ENCODE measurements at regions not wholly inside any gene's neighbourhood (a gene's known extent, or its start where the extent isn't known, plus 50 kb on each side); places are given as distances from the start of the nearest gene placed in this dataset.
A peak's percentile ranks its signal among the peaks of the same experiment; 100 is the strongest.

GRCh38 chr2:226424971-226425370 lies 374.6 kb downstream of the IRS1 start:
- Histone ChIP-seq H3K27ac (no peak overlapping the region), H3K27me3 (peaks cover 6% of the 10 kb centered on the region), H3K4me1 (ENCODE audit: control insufficient read depth in 1 of 2, insufficient read depth in 1 of 2, low read depth in 1 of 2, low read length in 1 of 2) (peaks cover 3 to 4% of the 10 kb centered on the region in 2 experiments), H3K9me3 (no peaks in the 10 kb centered on the region), H3K36me3 (no peaks in the 10 kb centered on the region), H3K4me3 (ENCODE audit: low read depth in 1 of 2, low read length in 1 of 2) (no peak overlapping the region)
- TF ChIP-seq CTCF (IDR thresholded peaks at IDR 0.05) = no peak

- Histone ChIP-seq H3K27me3 (peaks cover 6% of the 10 kb centered on the region), H3K36me3 (no peaks in the 10 kb centered on the region), H3K9me3 (no peaks in the 10 kb centered on the region), H3K4me3 (ENCODE audit: low read depth in 1 of 2, low read length in 1 of 2) (peak overlapping the region; percentile 9 to 31), H3K4me1 (ENCODE audit: control insufficient read depth in 1 of 2, insufficient read depth in 1 of 2, low read depth in 1 of 2, low read length in 1 of 2) (peaks cover 3 to 4% of the 10 kb centered on the region in 2 experiments), H3K27ac (peak overlapping the region; percentile 51)
- TF ChIP-seq CTCF (IDR thresholded peaks at IDR 0.05) = no peak
Observed at GRCh38 chr2:226423498-226423960, 376.1 kb downstream of the IRS1 start.

DNA sequence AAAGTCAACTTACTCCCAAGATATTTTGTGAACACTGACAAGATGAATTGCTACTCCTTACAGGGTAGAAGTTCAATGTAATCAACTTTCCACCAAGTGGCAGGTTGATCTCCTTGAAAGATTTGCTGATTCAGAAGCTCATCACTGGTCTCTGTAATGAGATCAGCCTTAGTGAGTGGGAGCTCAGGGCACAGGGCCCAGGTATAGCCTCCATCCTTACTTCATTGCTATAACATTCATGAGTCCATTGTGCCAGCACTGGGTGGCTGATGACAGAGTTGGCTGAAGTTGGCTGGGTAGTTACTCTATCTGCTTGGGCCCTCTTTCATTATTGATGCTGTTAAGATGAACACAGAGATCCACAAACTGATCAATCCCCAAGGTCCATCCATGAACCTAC lies 379.0 kb downstream of the IRS1 start:
- Histone ChIP-seq H3K27me3 (peaks cover 6% of the 10 kb centered on the region), H3K9me3 (no peaks in the 10 kb centered on the region), H3K27ac (no peak overlapping the region), H3K4me3 (ENCODE audit: low read depth in 1 of 2, low read length in 1 of 2) (no peak overlapping the region), H3K4me1 (ENCODE audit: control insufficient read depth in 1 of 2, insufficient read depth in 1 of 2, low read depth in 1 of 2, low read length in 1 of 2) (peaks cover 3 to 4% of the 10 kb centered on the region in 2 experiments), H3K36me3 (no peaks in the 10 kb centered on the region)
- TF ChIP-seq CTCF (IDR thresholded peaks at IDR 0.05) = no peak

DNA sequence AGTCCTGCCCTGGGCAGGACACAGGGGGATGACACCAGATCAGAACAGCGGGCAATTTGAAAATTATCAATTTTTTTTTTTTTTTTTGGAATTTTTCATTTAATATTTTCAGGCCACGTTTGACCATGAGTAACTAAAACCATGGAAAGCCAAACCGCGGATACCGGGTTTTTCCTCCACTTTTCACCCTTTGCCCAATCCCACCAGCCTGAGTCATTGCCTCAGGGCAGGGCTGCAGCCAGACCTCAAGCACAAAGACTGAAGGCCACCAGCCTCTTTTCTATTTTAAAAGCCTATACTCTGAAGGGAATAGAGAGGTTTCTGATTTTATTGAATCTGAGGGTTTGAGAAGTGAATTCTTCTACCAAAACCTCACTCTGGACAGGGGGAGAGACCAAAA lies 381.1 kb downstream of the IRS1 start:
- H3K9me3 ChIP-seq = no peaks in the 10 kb centered on the region
- no peaks in the 10 kb centered on the region for H3K27me3 ChIP-seq
- peaks cover 0 to 3% of the 10 kb centered on the region in 2 experiments for H3K4me1 ChIP-seq (ENCODE audit: control insufficient read depth in 1 of 2, insufficient read depth in 1 of 2, low read depth in 1 of 2, low read length in 1 of 2)
- no peaks in the 10 kb centered on the region for H3K36me3 ChIP-seq
- no peak for TF ChIP-seq CTCF (IDR thresholded peaks at IDR 0.05)
- H3K4me3 ChIP-seq (ENCODE audit: low read depth in 1 of 2, low read length in 1 of 2) = no peak overlapping the region
- no peak overlapping the region for H3K27ac ChIP-seq

DNA sequence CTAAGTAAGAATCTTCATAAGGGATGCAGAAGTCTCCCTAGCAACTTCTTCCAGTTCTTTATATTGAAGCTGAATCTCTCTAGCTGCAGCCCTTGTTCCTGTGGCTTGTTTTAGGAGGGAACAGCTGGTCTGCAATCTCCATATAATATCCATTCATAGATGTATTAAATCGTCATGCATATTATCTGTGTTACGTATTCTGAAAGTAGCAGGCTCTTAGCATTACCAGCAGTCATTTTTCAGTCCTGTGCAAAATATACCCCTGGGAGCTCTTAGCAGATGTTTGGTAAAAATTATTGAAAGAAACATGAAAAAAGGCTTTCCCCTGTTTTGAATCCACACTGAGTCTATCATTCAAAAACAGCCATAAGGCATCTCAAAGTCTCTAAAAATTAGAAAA lies 385.3 kb downstream of the IRS1 start:
- Histone ChIP-seq H3K27ac (no peak overlapping the region), H3K4me1 (ENCODE audit: control insufficient read depth in 1 of 2, insufficient read depth in 1 of 2, low read depth in 1 of 2, low read length in 1 of 2) (peaks cover 8 to 13% of the 10 kb centered on the region in 2 experiments), H3K4me3 (ENCODE audit: low read depth in 1 of 2, low read length in 1 of 2) (no peak overlapping the region), H3K9me3 (no peaks in the 10 kb centered on the region), H3K27me3 (no peaks in the 10 kb centered on the region), H3K36me3 (no peaks in the 10 kb centered on the region)
- no peak for TF ChIP-seq CTCF (IDR thresholded peaks at IDR 0.05)

Data from neutrophil (primary cell).